Activated B cell treated with CpG ODN at 0.5 μM for 24 hours (primary cell): ENCODE measurements at regions not wholly inside any gene's neighbourhood (a gene's known extent, or its start where the extent isn't known, plus 50 kb on each side); places are given as distances from the start of the nearest gene placed in this dataset.

ENCODE experiments used
- ATAC-seq: fragments of 200-7000 bp; cut with Tn5 transposase; one replicate; pipeline ENCODE4 v1.10.0; 2021; ENCODE audit warnings: low read depth, mild to moderate bottlenecking, moderate library complexity
- CTCF ChIA-PET: fragments of 350-600 bp; sonication (Branson Sonifier 250); formaldehyde crosslinking; loops from one replicate; lab custom pipeline; 2021; ENCODE audit warnings: antibody characterized with exemption; lab: Charles Lee
- POLR2A ChIA-PET: fragments of 350-600 bp; sonication (Branson Sonifier 250); formaldehyde crosslinking; loops from one replicate; lab custom pipeline; 2021; ENCODE audit warnings: antibody characterized with exemption; lab: Charles Lee
- DNase-seq: peaks from one replicate; pipeline ENCODE4 v3.0.0; 2022
- H3K27ac Mint-ChIP-seq: one replicate; pipeline ENCODE4 v1.8.0; 2020; ENCODE audit warnings: mixed read lengths
- H3K27me3 Mint-ChIP-seq: one replicate; pipeline ENCODE4 v1.8.0; 2021; ENCODE audit warnings: mixed read lengths
- H3K36me3 Mint-ChIP-seq: one replicate; pipeline ENCODE4 v1.8.0; 2021; ENCODE audit warnings: low read depth, mixed read lengths
- H3K4me1 Mint-ChIP-seq: one replicate; pipeline ENCODE4 v1.8.0; 2021; ENCODE audit warnings: mixed read lengths
- H3K4me3 Mint-ChIP-seq: one replicate; pipeline ENCODE4 v1.8.0; 2020; ENCODE audit warnings: mild to moderate bottlenecking, mixed read lengths
- H3K9me3 Mint-ChIP-seq: one replicate; pipeline ENCODE4 v1.8.0; 2020; ENCODE audit warnings: mixed read lengths
- CTCF ChIP-seq: fragments of 200-600 bp; IDR thresholded peaks from one replicate; pipeline ENCODE4 v1.8.0; 2022; ENCODE audit warnings: antibody characterized with exemption, mild to moderate bottlenecking
- intact Hi-C: fragments of 100-400 bp; cut with micrococcal nuclease; formaldehyde crosslinking; loops from one replicate; pipeline ENCODE4 v1.15.1; 2024

DNA sequence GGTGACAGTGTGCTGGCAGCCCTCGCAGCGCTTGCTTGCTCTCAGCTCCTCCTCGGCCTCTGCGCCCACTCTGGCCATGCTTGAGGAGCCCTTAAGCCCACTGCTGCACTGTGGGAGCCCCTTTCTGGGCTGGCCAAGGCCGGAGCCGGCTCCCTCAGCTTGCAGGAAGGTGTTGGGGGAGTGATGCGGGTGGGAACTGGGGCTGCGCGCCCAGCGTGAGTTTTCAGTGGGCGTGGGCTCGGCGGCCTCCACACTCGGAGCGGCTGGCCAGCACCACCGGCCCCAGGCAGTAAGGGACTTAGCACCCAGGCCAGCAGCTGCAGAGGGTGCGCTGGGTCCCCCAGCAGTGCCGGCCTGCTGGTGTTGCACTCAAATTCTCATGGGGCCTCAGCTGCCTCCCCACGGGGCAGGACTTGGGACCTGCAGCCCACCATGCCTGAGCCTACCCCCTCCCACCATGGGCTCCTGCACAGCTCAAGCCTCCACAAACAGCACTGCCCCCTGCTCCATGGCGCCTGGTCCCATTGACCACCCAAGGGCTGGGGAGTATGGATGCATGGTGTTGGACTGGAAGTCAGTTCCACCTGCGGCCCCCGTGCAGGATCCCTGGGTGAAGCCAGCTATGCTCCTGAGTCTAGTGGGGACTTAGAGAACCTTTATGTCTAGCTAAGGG, 223.1 kb upstream of the PTPRD start:
- Mint-ChIP-seq H3K27me3 (no peaks in the 10 kb centered on the region), H3K36me3 (no peaks in the 10 kb centered on the region), H3K4me3 (no peak overlapping the region), H3K9me3 (no peaks in the 10 kb centered on the region), H3K4me1 (no peaks in the 10 kb centered on the region), H3K27ac (no peak overlapping the region)
- DNase-seq (no peak), ATAC-seq (no peak)
- intact Hi-C loops, result no loop called here
- no peak for TF ChIP-seq CTCF
- ChIA-PET POLR2A (no interaction called here), CTCF (no interaction called here)

- POLR2A ChIA-PET, result no interaction called here
- DNase-seq, result no peak
- Mint-ChIP-seq H3K27ac (no peak overlapping the region), H3K9me3 (peaks cover 4% of the 10 kb centered on the region), H3K27me3 (no peaks in the 10 kb centered on the region), H3K4me1 (no peaks in the 10 kb centered on the region), H3K4me3 (no peak overlapping the region), H3K36me3 (no peaks in the 10 kb centered on the region)
- no peak for ATAC-seq
- CTCF ChIA-PET, result no interaction called here
- TF ChIP-seq CTCF, result no peak
- intact Hi-C loops, result no loop called here
Observed at GRCh38 chr9:10843151-10843550, 230.3 kb upstream of the PTPRD start.

GRCh38 chr9:10855847-10856246, 243.0 kb upstream of the PTPRD start:
- Mint-ChIP-seq H3K36me3 (no peaks in the 10 kb centered on the region), H3K27ac (no peak overlapping the region), H3K27me3 (no peaks in the 10 kb centered on the region), H3K4me1 (no peaks in the 10 kb centered on the region), H3K9me3 (peaks cover 9% of the 10 kb centered on the region), H3K4me3 (no peak overlapping the region)
- DNase-seq (no peak), ATAC-seq (no peak)
- CTCF ChIA-PET, result no interaction called here
- POLR2A ChIA-PET, result no interaction called here
- intact Hi-C loops, result no loop called here
- no peak for TF ChIP-seq CTCF

DNA sequence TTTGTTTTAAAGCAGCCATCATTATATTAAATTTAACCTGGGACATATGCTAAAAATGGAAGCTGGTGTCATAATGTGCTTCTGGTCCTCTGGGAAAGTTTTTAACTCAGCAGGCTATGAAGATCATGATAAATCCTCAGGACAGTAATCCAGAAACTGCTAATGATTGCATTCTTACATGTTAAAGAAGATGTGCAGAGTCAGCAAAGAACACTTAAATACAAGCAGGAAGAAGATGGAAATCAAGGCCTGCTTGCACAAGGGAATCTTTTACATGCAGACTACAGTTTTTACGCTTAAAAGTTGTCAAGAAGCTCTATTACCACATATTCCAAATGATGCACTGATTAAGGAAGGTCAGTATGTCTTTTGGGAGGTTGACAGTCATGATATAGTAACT, 246.0 kb upstream of the PTPRD start:
- Mint-ChIP-seq H3K36me3 (no peaks in the 10 kb centered on the region), H3K4me1 (no peaks in the 10 kb centered on the region), H3K27me3 (no peaks in the 10 kb centered on the region), H3K27ac (no peak overlapping the region), H3K9me3 (peaks cover 6% of the 10 kb centered on the region), H3K4me3 (no peak overlapping the region)
- ChIA-PET CTCF (no interaction called here), POLR2A (no interaction called here)
- no peak for TF ChIP-seq CTCF
- intact Hi-C loops, result no loop called here
- DNase-seq (no peak), ATAC-seq (no peak)

DNA sequence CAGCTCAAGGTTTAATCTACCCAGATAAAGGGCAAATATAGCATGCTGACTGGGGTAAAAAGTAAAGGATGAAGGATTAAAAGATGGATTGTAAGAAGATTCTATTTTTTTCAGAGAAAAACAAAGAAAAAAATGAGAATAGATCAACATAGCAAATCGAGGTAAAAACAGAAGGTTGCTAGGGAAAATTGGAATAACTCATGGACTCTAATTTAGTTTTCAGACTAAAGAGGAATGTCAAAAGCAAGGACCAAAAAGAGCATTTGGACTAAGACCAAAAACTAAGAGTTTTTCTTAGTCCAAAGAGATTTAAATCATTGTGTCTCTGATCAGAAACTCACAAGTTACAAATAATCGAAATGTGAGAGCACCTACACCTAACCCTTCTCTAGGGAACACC, 250.7 kb upstream of the PTPRD start:
- no peak overlapping the region for H3K4me3 Mint-ChIP-seq
- DNase-seq (no peak), ATAC-seq (no peak)
- ChIA-PET CTCF (no interaction called here), POLR2A (no interaction called here)
- intact Hi-C loops, result no loop called here
- TF ChIP-seq CTCF, result no peak
- no peaks in the 10 kb centered on the region for H3K9me3 Mint-ChIP-seq
- H3K36me3 Mint-ChIP-seq, result no peaks in the 10 kb centered on the region
- no peak overlapping the region for H3K27ac Mint-ChIP-seq
- no peaks in the 10 kb centered on the region for H3K27me3 Mint-ChIP-seq
- no peaks in the 10 kb centered on the region for H3K4me1 Mint-ChIP-seq
